ENCODE measurements at regions not wholly inside any gene's neighbourhood (a gene's known extent, or its start where the extent isn't known, plus 50 kb on each side); places are given as distances from the start of the nearest gene placed in this dataset.

DNA sequence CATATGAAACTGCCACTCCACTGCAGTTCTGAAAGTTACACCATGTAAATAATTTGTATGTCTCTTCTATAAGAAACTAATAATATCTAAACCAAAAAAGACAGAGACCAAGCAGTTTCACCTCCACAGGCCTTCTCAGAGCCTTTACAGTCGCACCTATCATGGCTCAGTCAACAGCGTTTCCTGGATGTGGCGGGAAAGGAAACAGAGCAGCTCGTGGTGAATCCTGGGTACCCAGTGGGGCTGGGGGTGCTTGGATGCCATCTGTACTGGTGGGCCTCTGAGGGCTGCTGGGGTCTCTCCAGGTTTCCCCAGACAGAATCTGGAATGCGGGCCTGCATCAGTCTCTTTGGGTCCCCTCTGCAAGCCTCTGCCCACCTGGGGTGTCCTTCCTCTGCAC, 100.2 kb upstream of the CASZ1 start:
- peak; percentile 27 for DNase-seq
- H3K4me1 Mint-ChIP-seq, result peaks cover 9% of the 10 kb centered on the region
- H3K27ac Mint-ChIP-seq, result no peak overlapping the region
- Histone ChIP-seq H3K4me3 (ENCODE audit: low read length) (no peak overlapping the region), H3K9me3 (ENCODE audit: control insufficient read depth, low read length) (no peaks in the 10 kb centered on the region), H3K4me1 (ENCODE audit: control insufficient read depth, insufficient read depth, low read length) (peaks cover 2% of the 10 kb centered on the region), H3K27me3 (ENCODE audit: control insufficient read depth, insufficient read depth, low read length, poor library complexity, severe bottlenecking) (no peaks in the 10 kb centered on the region), H3K9ac (ENCODE audit: extremely low read depth, low read length, poor library complexity, severe bottlenecking) (no peak overlapping the region), H3K36me3 (ENCODE audit: control insufficient read depth, insufficient read depth, low read length) (no peaks in the 10 kb centered on the region), H3K27ac (ENCODE audit: low read depth, low read length) (no peak overlapping the region)
- peaks cover 22% of the 10 kb centered on the region for H3K27me3 Mint-ChIP-seq (ENCODE audit: insufficient read depth)
- TF ChIP-seq, protein P1, sequence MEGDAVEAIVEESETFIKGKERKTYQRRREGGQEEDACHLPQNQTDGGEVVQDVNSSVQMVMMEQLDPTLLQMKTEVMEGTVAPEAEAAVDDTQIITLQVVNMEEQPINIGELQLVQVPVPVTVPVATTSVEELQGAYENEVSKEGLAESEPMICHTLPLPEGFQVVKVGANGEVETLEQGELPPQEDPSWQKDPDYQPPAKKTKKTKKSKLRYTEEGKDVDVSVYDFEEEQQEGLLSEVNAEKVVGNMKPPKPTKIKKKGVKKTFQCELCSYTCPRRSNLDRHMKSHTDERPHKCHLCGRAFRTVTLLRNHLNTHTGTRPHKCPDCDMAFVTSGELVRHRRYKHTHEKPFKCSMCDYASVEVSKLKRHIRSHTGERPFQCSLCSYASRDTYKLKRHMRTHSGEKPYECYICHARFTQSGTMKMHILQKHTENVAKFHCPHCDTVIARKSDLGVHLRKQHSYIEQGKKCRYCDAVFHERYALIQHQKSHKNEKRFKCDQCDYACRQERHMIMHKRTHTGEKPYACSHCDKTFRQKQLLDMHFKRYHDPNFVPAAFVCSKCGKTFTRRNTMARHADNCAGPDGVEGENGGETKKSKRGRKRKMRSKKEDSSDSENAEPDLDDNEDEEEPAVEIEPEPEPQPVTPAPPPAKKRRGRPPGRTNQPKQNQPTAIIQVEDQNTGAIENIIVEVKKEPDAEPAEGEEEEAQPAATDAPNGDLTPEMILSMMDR (conservative IDR thresholded peaks at IDR 0.05), result no peak
- H3K36me3 Mint-ChIP-seq (ENCODE audit: low read depth), result no peaks in the 10 kb centered on the region
- WGBS, 2 experiments (ENCODE audit: insufficient coverage in 1 of 2, insufficient read length in 1 of 2), result 91 to 96% methylated on average over 4 to 5 of the region's 5 CpGs
- H3K9me3 Mint-ChIP-seq, result no peaks in the 10 kb centered on the region
- H3K4me3 Mint-ChIP-seq, result no peak overlapping the region

DNA sequence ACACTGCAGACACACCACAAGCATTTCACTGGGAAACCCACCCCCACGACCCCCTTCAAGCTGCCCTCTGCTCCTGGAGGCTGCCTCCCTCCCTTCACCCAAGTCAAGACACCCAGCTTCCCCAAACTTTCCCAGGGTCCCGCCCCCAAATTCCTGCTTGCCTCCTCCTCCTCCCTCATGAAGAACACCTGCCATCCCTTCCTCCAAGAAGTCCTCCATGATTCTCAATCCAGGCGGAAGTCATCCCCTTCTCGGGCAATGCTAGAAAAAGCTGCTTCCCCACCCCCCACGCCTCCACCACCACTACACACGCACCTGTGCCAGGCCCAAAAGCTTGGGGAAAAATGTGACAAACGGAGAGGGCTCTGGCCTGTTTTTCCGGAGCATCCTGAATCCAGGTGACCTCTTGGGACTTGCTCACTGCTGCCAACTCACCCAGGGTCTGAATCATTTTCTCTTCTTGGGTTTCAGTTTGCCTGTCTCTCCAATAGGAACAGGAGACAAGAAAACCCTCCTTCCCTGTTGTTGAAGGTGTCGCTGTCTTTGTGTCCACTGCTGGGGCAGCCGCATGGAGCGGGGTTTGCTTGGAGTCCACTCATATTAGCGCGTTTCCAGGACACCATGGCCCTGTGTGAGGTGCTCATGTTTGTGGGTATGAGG, 101.0 kb upstream of the CASZ1 start:
- no peaks in the 10 kb centered on the region for H3K36me3 Mint-ChIP-seq (ENCODE audit: low read depth)
- no peak overlapping the region for H3K27ac Mint-ChIP-seq
- Histone ChIP-seq H3K4me3 (ENCODE audit: low read length) (no peak overlapping the region), H3K27ac (ENCODE audit: low read depth, low read length) (no peak overlapping the region), H3K27me3 (ENCODE audit: control insufficient read depth, insufficient read depth, low read length, poor library complexity, severe bottlenecking) (no peaks in the 10 kb centered on the region), H3K36me3 (ENCODE audit: control insufficient read depth, insufficient read depth, low read length) (no peaks in the 10 kb centered on the region), H3K4me1 (ENCODE audit: control insufficient read depth, insufficient read depth, low read length) (peaks cover 2% of the 10 kb centered on the region), H3K9me3 (ENCODE audit: control insufficient read depth, low read length) (no peaks in the 10 kb centered on the region), H3K9ac (ENCODE audit: extremely low read depth, low read length, poor library complexity, severe bottlenecking) (no peak overlapping the region)
- peaks cover 9% of the 10 kb centered on the region for H3K4me1 Mint-ChIP-seq
- H3K27me3 Mint-ChIP-seq (ENCODE audit: insufficient read depth), result peaks cover 22% of the 10 kb centered on the region
- WGBS, 2 experiments (ENCODE audit: insufficient coverage in 1 of 2, insufficient read length in 1 of 2), result 89 to 94% methylated on average over 8 to 13 of the region's 13 CpGs
- DNase-seq, result no peak
- H3K4me3 Mint-ChIP-seq, result no peak overlapping the region
- H3K9me3 Mint-ChIP-seq, result no peaks in the 10 kb centered on the region
- TF ChIP-seq, protein P1 (conservative IDR thresholded peaks at IDR 0.05), result no peak

DNA sequence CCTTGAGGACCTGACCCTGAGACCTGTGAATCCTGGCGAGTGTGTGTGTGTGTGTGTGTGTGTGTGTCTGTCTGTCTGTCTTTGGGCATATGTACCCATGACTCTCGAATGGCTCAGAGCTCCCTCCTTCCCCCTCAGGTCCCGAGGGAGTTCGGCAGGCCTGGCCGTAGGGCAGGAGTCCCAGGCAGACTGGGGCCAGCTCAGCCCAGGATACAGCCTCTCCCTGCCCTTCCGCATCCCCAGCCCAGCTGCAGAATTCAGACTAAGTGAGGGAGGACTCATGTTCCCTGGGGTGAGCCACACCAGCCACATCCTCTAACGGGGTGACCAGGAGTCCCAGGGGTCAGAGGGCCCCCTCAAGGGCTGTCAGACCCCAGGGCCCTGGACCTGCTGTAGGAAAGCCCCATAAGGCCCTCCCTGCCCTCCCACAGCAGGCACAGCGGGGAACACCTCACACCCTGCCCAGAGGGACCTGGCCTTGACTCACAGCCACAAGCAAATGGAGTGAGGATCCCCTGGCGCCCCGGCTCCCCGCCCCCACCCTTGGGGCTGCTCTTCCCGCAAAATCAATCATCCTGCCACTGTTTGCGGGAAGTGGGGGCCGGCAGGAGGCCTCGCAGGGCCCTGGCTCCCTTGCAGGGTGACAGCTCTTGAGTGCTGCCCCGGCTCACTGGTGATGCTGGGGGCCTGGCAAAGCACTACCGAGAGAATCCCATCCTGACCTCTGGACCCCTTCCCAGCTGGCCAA, 101.7 kb upstream of the CASZ1 start:
- H3K27me3 Mint-ChIP-seq (ENCODE audit: insufficient read depth), result peaks cover 27% of the 10 kb centered on the region
- DNase-seq, result peak; percentile 65
- H3K4me1 Mint-ChIP-seq, result peaks cover 9% of the 10 kb centered on the region
- Histone ChIP-seq H3K4me1 (ENCODE audit: control insufficient read depth, insufficient read depth, low read length) (peaks cover 2% of the 10 kb centered on the region), H3K36me3 (ENCODE audit: control insufficient read depth, insufficient read depth, low read length) (no peaks in the 10 kb centered on the region), H3K9ac (ENCODE audit: extremely low read depth, low read length, poor library complexity, severe bottlenecking) (no peak overlapping the region), H3K9me3 (ENCODE audit: control insufficient read depth, low read length) (no peaks in the 10 kb centered on the region), H3K27me3 (ENCODE audit: control insufficient read depth, insufficient read depth, low read length, poor library complexity, severe bottlenecking) (no peaks in the 10 kb centered on the region), H3K27ac (ENCODE audit: low read depth, low read length) (no peak overlapping the region), H3K4me3 (ENCODE audit: low read length) (no peak overlapping the region)
- H3K36me3 Mint-ChIP-seq (ENCODE audit: low read depth), result no peaks in the 10 kb centered on the region
- WGBS, 2 experiments (ENCODE audit: insufficient coverage in 1 of 2, insufficient read length in 1 of 2), result 66 to 80% methylated on average over 10 to 17 of the region's 17 CpGs
- no peak overlapping the region for H3K4me3 Mint-ChIP-seq
- TF ChIP-seq, protein P1 (conservative IDR thresholded peaks at IDR 0.05), result no peak
- no peaks in the 10 kb centered on the region for H3K9me3 Mint-ChIP-seq
- no peak overlapping the region for H3K27ac Mint-ChIP-seq

Data from endodermal cell (in vitro differentiated cells).